GM12878 (cell line): ENCODE measurements at regions not wholly inside any gene's neighbourhood (a gene's known extent, or its start where the extent isn't known, plus 50 kb on each side); places are given as distances from the start of the nearest gene placed in this dataset.

Experiments
- ATAC-seq: fragments of 200-7000 bp; cut with Tn5 transposase; 3 replicates; pipeline ENCODE4 v1.9.1; 2020; ENCODE audit warnings: mild to moderate bottlenecking, moderate library complexity
- BruUV-seq: library from RNA; stranded (reverse); fragments of 400-500 nt; replicated peaks from 2 replicates; lab custom pipeline; 2021; lab: Mats Ljungman, UMichigan
- CTCF ChIA-PET: fragments of 300-600 bp; sonication (Branson Sonifier 250); formaldehyde crosslinking; extraction: SDS; loops from one replicate; lab custom pipeline; 2021; ENCODE audit warnings: inconsistent platforms; lab: Yijun Ruan, JAX
- POLR2A ChIA-PET: fragments of 350-600 bp; formaldehyde crosslinking; extraction: SDS; loops from one replicate; lab custom pipeline; 2021; ENCODE audit warnings: inconsistent platforms; lab: Charles Lee
- RAD21 ChIA-PET: fragments of 300-600 bp; sonication (Branson Sonifier 250); formaldehyde crosslinking; loops from one replicate; lab custom pipeline; 2023; ENCODE audit warnings: antibody characterized with exemption; ENCODE audit not compliant: unreplicated experiment; lab: Charles Lee
- SMC1A ChIA-PET: fragments of 300-600 bp; sonication (Branson Sonifier 250); formaldehyde crosslinking; loops from one replicate; lab custom pipeline; 2023; ENCODE audit not compliant: unreplicated experiment, uncharacterized antibody; lab: Charles Lee
- DNase-seq: peaks from one replicate; pipeline ENCODE4 v3.0.0-alpha.2; 2011; ENCODE audit warnings: low read depth, low spot score
- FAIRE-seq: peaks from 3 replicates; lab custom pipeline; 2011; peaks lifted over from hg19 to GRCh38; lab: Jason Lieb, UNC
- H2AFZ ChIP-seq: 2 replicates; pipeline ENCODE4 v1.6.0; 2011; ENCODE audit warnings: low read depth, low read length, control low read depth; ENCODE audit not compliant: control insufficient read depth
- H3K27ac ChIP-seq: 2 replicates; pipeline ENCODE4 v1.5.1; 2011; ENCODE audit warnings: control low read depth; ENCODE audit not compliant: control insufficient read depth, insufficient read depth
- H3K27me3 ChIP-seq, 2 experiments: replicated peaks in 1 of 2; 2 replicates each; pipeline versions ENCODE4 v1.6.0 to v1.6.1; 2011; ENCODE audit warnings: low read length in 1 of 2; ENCODE audit not compliant: control insufficient read depth in 2 of 2, insufficient read depth in 2 of 2
- H3K36me3 ChIP-seq, 2 experiments: 2 replicates each; pipeline ENCODE4 v1.5.1; 2011; ENCODE audit warnings: low read length in 1 of 2; ENCODE audit not compliant: control insufficient read depth in 2 of 2, insufficient read depth in 2 of 2
- H3K4me1 ChIP-seq: 2 replicates; pipeline ENCODE4 v1.6.1; 2011; ENCODE audit warnings: mild to moderate bottlenecking, low read length, moderate library complexity, mixed read lengths; ENCODE audit not compliant: control insufficient read depth, insufficient read depth
- H3K4me2 ChIP-seq: 2 replicates; pipeline ENCODE4 v1.6.0; 2011; ENCODE audit warnings: control low read depth; ENCODE audit not compliant: control insufficient read depth, insufficient read depth
- H3K4me3 ChIP-seq: fragments of 200-600 bp; sonication (generic); 2 replicates; pipeline ENCODE4 v1.5.1; 2016
- H3K79me2 ChIP-seq: 2 replicates; pipeline ENCODE4 v1.6.0; 2011; ENCODE audit warnings: low read length; ENCODE audit not compliant: control insufficient read depth, insufficient read depth
- H3K9ac ChIP-seq: 2 replicates; pipeline ENCODE4 v1.8.0; 2011; ENCODE audit warnings: low read length, control low read depth, mixed read lengths; ENCODE audit not compliant: control insufficient read depth, insufficient read depth
- H3K9me3 ChIP-seq: replicated peaks from 3 replicates; pipeline ENCODE4 v1.5.1; 2011; ENCODE audit warnings: mild to moderate bottlenecking, low read length; ENCODE audit not compliant: control insufficient read depth, insufficient read depth
- H4K20me1 ChIP-seq: 2 replicates; pipeline ENCODE4 v1.6.0; 2011; ENCODE audit not compliant: control insufficient read depth, insufficient read depth
- CREB1 ChIP-seq: IDR thresholded peaks from 2 replicates; pipeline ENCODE4 v1.6.1; 2012; ENCODE audit warnings: low read depth, mild to moderate bottlenecking, inconsistent platforms
- E2F8 ChIP-seq: fragments of 450-650 bp; IDR thresholded peaks from 2 replicates; pipeline ENCODE4 v1.6.1; 2018; ENCODE audit warnings: mild to moderate bottlenecking, low read depth, moderate library complexity; ENCODE audit not compliant: partially characterized antibody
- FOXM1 ChIP-seq: IDR thresholded peaks from 2 replicates; pipeline ENCODE4 v1.6.1; 2012; ENCODE audit warnings: low read depth, mild to moderate bottlenecking, inconsistent platforms, low read length, moderate library complexity
- KDM1A ChIP-seq: fragments of 200-600 bp; sonication (generic); IDR thresholded peaks from 2 replicates; pipeline ENCODE4 v1.6.1; 2016; ENCODE audit warnings: borderline replicate concordance
- LARP7 ChIP-seq: fragments of 450-650 bp; IDR thresholded peaks from 2 replicates; pipeline ENCODE4 v1.6.1; 2017; ENCODE audit warnings: mild to moderate bottlenecking
- MYC ChIP-seq: IDR thresholded peaks from 2 replicates; pipeline ENCODE4 v1.6.1; 2011; ENCODE audit warnings: mild to moderate bottlenecking, low read length, moderate library complexity, inconsistent platforms; ENCODE audit not compliant: insufficient read depth, insufficient replicate concordance, insufficient read length, severe bottlenecking
- NBN ChIP-seq: fragments of 450-650 bp; IDR thresholded peaks from 2 replicates; pipeline ENCODE4 v1.6.1; 2016
- NFYB ChIP-seq: IDR thresholded peaks from 2 replicates; pipeline ENCODE4 v1.6.1; 2011; ENCODE audit warnings: low read depth, mild to moderate bottlenecking, low read length, improper control_type of control experiment, moderate library complexity; ENCODE audit not compliant: insufficient read depth
- NR2C2 ChIP-seq: IDR thresholded peaks from 2 replicates; pipeline ENCODE4 v1.6.1; 2011; ENCODE audit warnings: borderline replicate concordance, low read depth; ENCODE audit not compliant: control insufficient read depth, insufficient read length
- YBX1 ChIP-seq: fragments of 450-650 bp; IDR thresholded peaks from 2 replicates; pipeline ENCODE4 v1.6.1; 2016; ENCODE audit warnings: antibody characterized with exemption
- ZBTB33 ChIP-seq: fragments of 450-650 bp; IDR thresholded peaks from 2 replicates; pipeline ENCODE4 v1.6.1; 2017; ENCODE audit warnings: mild to moderate bottlenecking
- WGBS: methylation state at CpG from one replicate; pipeline ENCODE4 v1.1.6; 2016; ENCODE audit warnings: low lambda C conversion rate; ENCODE audit not compliant: insufficient replicate concordance, insufficient coverage; ENCODE audit errors: missing lambda C conversion rate; 5-methylcytosine and 5-hydroxymethylcytosine counted together
- in situ Hi-C: fragments of 300-500 bp; cut with MboI; formaldehyde crosslinking; loops from 9 replicates; pipeline ENCODE4 v1.14.3; 2018; ENCODE audit warnings: mixed read lengths
- intact Hi-C: fragments of 100-400 bp; cut with micrococcal nuclease; formaldehyde crosslinking; loops from one replicate; pipeline ENCODE4 v1.14.2; 2022; ENCODE audit not compliant: unreplicated experiment
- TF ChIP-seq, protein P1 (sequence below): fragments of 150-350 bp; IDR thresholded peaks from 2 replicates; pipeline ENCODE4 v1.6.1; 2016; ENCODE audit warnings: low read depth, low read length
- TF ChIP-seq, protein P2 (sequence below): IDR thresholded peaks from 2 replicates; pipeline ENCODE4 v1.6.1; 2011; ENCODE audit warnings: mild to moderate bottlenecking, low read depth, low read length, moderate library complexity; ENCODE audit not compliant: insufficient replicate concordance

GRCh38 chr11:42849362-42849761, 462.4 kb upstream of the API5 start:
- BruUV-seq: no TSS peak

More at GRCh38 chr11:42849362-42849761, 462.4 kb upstream of the API5 start:
- Histone ChIP-seq H3K9me3 (no peaks in the 10 kb centered on the region; the same call in 2 of the 3 replicates), H3K4me3 (no peak overlapping the region), H2AFZ (no peak overlapping the region), H3K4me1 (no peaks in the 10 kb centered on the region), H4K20me1 (no peaks in the 10 kb centered on the region), H3K9ac (no peak overlapping the region), H3K27me3 (no peaks in the 10 kb centered on the region), H3K79me2 (no peaks in the 10 kb centered on the region), H3K27ac (no peak overlapping the region), H3K4me2 (no peak overlapping the region), H3K36me3 (no peaks in the 10 kb centered on the region)
- intact Hi-C loops (no loop called here), in situ Hi-C loops (no loop called here)
- ATAC-seq (no peak), FAIRE-seq (no peak), DNase-seq (no peak)
- TF ChIP-seq CREB1: no peak
- TF ChIP-seq LARP7: no peak
- no peak for TF ChIP-seq NR2C2
- no peak for TF ChIP-seq E2F8
- TF ChIP-seq, protein P1, sequence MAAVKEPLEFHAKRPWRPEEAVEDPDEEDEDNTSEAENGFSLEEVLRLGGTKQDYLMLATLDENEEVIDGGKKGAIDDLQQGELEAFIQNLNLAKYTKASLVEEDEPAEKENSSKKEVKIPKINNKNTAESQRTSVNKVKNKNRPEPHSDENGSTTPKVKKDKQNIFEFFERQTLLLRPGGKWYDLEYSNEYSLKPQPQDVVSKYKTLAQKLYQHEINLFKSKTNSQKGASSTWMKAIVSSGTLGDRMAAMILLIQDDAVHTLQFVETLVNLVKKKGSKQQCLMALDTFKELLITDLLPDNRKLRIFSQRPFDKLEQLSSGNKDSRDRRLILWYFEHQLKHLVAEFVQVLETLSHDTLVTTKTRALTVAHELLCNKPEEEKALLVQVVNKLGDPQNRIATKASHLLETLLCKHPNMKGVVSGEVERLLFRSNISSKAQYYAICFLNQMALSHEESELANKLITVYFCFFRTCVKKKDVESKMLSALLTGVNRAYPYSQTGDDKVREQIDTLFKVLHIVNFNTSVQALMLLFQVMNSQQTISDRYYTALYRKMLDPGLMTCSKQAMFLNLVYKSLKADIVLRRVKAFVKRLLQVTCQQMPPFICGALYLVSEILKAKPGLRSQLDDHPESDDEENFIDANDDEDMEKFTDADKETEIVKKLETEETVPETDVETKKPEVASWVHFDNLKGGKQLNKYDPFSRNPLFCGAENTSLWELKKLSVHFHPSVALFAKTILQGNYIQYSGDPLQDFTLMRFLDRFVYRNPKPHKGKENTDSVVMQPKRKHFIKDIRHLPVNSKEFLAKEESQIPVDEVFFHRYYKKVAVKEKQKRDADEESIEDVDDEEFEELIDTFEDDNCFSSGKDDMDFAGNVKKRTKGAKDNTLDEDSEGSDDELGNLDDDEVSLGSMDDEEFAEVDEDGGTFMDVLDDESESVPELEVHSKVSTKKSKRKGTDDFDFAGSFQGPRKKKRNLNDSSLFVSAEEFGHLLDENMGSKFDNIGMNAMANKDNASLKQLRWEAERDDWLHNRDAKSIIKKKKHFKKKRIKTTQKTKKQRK: no peak
- TF ChIP-seq, protein P2, sequence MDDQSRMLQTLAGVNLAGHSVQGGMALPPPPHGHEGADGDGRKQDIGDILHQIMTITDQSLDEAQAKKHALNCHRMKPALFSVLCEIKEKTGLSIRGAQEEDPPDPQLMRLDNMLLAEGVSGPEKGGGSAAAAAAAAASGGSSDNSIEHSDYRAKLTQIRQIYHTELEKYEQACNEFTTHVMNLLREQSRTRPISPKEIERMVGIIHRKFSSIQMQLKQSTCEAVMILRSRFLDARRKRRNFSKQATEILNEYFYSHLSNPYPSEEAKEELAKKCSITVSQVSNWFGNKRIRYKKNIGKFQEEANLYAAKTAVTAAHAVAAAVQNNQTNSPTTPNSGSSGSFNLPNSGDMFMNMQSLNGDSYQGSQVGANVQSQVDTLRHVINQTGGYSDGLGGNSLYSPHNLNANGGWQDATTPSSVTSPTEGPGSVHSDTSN: no peak
- TF ChIP-seq NFYB: no peak
- no peak for TF ChIP-seq YBX1
- no peak for TF ChIP-seq KDM1A
- no peak for TF ChIP-seq NBN
- no peak for TF ChIP-seq ZBTB33
- TF ChIP-seq MYC: no peak
- TF ChIP-seq FOXM1: no peak
- ChIA-PET CTCF (interaction anchor here (1.0 to 1.6 kb wide), 2 partner anchors 44 to 172 kb away, joined by 3 to 4 read pairs; no protein-coding TSS in a partner anchor), SMC1A (interaction anchor here (1.0 to 1.8 kb wide), 3 partner anchors 10 to 17 kb away, joined by 3 to 15 read pairs (median 3); no protein-coding TSS in a partner anchor), POLR2A (interaction anchor here (1.5 kb wide), 1 partner anchor 31 kb away, joined by 4 read pairs; no protein-coding TSS in a partner anchor), RAD21 (interaction anchor here (1.7 kb wide), 1 partner anchor 10 kb away, joined by 13 read pairs; no protein-coding TSS in a partner anchor)
- WGBS: 2% methylated on average over 2 of the region's 2 CpGs
